Myocyte (in vitro differentiated cells): ENCODE measurements at regions not wholly inside any gene's neighbourhood (a gene's known extent, or its start where the extent isn't known, plus 50 kb on each side); places are given as distances from the start of the nearest gene placed in this dataset.
"Not testable (repeated sequence)": the region's sequence is repeated elsewhere in the genome, so short reads cannot be mapped to it uniquely, and the experiment has no call there.

Source experiments
- DNase-seq: peaks from one replicate; pipeline ENCODE4 v3.0.0-alpha.2; 2012; ENCODE audit warnings: low read depth

DNA sequence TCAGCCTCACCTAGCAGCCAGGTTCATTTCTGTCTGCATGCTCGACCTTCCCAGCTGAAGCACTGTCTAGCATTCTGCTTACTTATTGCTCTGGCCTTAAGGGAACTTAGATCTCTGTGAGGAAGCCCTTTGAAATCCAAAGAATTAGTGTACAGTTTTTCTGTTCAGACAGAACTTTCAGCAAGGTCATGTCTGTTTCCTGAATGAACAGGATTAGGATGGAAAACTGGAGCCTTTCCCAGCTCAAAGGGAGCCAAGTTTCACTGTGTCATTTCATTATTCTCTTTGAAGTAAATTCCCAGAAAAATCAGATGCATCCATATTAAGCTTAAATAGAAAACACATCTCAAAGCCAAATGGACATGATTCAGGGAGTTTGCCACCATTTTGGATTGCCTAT, 457.3 kb upstream of the KCNMB2 start:
- DNase-seq: peak; percentile 33

DNA sequence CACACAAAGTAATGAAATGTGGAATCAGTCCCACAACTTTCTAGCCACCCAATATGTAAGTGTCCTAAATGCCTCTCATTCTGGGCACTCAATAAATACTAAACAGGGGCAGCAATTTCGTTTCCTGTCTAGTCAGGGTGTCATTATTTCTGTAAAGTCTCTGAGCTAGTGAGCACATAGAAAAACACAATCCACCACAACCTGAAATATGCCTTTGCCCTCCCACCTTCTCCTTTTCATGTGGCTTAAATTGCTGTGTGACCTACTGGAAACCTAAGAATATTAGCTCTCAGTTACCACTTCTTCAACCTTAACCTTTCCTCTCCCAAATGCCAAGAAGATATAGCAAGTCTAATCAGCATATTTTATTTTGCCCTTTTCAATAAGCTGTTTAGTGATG, 456.3 kb upstream of the KCNMB2 start:
- no peak for DNase-seq

DNA sequence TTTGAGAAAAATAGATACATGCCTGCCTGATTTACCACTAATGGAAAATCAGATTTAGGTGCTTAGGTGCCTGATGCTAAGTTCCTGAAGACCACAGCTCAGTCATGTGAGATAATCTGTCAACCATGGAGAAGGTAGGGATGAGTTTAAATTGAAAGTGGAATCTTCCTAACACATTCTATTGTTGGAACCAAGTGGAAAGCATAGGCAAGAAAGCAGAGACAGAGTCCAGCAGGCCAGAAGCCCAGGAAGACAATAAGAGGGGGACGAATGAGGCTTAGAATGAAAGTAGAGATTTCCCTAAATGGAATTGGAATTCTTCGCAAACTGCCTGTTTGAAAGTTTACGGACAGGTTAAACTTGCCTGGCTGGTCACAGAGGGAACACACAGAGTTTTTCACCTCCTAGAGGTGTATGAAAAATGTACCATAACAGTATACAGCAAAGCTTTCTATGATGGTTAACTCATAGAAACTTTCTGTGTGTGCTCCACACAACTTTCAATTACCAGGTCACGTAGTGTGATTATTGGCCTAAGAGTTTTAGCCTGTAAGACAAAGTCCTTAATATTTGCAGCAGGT, 453.8 kb upstream of the KCNMB2 start:
- DNase-seq: no peak

DNA sequence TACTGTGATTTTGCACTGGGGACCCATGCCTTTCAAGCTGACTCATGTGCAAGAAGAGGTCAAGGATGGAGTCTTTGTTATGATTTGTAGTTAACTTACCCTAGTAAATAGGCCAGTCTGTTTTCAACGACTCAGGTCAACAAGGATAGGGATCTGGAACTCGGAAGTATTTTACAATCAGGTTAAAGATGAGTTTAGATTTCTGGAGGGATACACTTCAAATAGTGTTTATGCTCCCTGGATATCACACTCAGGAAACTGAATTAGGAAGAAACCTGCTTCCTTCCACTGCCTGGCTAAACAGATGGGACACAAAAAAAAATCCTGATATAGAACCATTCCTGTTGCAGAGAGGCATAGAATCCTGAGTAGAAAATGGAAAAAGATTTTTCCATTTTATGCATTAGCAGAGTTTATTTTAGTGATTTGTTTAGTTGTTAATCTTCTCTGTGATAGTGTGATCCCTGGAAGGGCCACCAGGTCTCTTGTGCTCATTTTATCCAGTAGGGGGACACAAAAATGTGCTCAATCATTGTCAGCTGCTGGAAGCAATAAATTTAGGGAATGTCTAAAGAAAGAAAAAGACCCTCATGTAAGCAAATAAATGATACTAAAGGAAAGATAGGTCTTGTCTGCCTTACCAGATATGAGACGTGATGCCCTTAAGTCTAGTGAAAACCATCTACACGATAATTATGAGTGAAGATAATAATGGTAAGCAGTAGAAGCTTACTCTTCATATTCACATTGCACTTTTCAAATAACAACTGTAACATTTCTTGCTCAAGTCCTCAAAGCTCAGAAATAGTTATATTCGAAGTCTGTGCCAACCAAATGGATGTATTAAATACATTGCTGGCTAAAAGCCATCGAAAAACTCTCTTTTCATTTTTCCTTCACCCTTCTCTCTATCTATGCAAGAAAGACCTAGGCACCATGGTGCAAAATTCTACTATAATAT, 452.1 kb upstream of the KCNMB2 start:
- peak; percentile 71 for DNase-seq

DNA sequence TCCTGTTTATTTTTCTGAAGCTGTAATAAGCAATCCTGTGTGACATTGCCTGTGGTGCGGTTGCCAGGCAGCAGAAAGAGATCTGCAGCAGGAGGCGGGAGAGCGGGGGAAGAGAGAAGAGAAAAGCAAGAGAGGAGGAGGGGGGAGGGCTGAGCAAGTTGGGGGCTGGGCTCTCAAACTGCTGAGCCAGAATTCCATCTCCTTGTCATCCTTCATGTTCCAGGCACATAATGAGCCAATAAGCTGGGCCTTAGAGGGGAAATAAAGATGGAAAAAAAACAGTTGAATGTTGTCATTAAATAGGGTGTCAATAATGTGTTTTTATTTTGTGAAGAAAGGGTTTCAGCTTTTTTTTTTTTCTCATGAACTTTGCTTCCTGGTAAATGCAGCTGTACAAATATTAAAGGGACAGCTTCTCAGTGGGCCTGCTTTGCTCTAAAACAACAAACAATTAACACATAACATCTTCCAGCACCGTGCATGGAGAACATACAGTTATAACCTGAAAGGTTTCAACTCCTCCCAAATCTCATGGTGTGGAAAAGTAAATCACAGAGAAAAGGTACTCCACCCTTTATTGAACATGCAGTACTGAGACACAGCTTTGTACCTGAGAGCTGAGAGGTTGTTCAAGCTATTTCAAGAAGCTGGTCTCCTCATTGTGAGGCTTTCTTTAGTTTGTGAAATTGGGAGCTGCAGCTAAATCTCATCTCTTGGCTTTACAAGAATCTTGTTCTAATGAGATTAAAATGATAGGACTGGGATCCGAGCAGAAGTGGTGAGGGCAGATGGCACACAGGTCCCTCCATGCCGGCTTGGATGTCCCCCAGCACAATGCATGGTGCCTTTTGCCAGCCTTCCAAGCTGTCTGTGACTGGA, 451.1 kb upstream of the KCNMB2 start:
- DNase-seq: peak; percentile 89

DNA sequence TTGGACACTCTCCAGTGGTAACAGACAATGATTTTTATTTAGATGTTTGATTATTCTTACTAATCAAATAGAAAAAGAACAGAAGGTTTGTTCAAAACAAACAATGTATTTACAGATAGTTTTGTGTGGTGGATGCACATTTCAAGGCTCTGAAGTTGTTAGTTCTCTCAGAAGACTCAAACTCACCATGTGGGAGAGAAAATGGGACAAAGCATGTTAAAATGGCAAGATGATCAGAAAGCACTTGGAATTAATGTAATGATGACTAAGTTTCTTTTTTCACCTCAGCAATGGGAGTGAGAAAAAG, 450.5 kb upstream of the KCNMB2 start:
- DNase-seq: no peak

DNA sequence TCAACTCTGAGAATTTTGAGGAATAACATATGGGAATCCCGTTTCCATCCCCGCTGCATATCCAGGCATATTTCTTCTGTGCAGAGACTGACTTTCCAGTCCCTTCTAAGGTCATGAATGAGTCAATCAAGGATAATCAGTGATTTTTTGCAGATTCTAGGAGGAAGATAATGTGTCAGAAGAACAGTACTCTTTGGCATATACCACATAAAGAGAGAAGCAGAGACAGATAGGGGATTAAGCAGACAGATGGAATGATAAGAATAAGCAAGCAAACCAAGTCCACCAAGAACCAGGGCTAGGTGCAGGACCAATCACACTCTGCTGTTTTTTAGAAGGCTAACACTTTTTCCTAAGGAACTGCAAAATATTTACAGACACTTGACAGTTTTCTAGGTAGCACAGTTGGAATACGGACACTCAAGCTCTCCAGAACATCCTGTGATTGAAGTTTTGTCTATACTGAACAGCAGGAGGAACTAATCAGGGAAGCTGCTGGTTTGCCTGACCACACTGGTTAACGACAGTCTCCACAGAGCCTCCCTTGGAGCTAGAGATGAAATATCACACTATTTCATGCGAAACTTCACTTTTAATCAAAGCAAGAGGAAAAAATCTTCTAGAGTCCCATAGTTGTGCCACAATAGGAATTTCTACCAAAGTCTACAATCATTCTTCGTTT, 450.0 kb upstream of the KCNMB2 start:
- no peak for DNase-seq

DNA sequence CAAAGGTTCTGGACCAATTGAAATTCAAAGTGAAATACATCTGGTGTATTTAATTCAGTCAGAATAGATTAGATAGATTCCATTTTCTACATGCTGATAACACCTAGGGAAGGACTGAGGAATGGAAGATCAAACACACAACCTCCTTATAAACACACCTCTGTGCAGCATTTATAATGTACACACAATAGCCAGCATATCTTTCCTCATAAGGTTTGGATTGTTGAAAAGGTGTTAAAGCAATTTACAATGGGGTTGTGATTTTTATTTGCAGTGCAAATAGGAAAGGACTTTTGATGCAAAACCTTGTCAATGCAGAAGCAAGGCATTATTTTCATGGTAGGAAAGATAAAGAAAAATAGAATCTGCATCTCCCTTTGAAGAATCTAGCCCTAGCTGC, 448.9 kb upstream of the KCNMB2 start:
- no peak for DNase-seq

DNA sequence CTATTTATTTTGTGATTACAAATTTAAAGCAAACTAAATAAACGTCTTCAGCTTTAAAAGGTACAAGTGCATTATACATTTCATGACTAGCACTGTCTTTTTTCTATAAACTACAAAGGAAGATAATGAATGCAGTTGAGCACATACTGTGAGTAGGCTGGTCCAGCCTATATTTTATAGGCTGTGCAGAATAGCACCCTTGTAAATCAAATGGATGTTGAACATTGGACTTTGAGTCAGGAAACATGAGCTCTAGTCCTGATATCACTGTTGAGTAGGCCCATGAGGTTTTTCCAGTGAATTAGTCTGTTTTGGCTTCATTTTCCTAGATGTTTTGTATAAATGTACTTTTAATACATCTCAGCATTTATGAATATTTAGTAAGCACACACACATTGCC, 447.3 kb upstream of the KCNMB2 start:
- DNase-seq: no peak

DNA sequence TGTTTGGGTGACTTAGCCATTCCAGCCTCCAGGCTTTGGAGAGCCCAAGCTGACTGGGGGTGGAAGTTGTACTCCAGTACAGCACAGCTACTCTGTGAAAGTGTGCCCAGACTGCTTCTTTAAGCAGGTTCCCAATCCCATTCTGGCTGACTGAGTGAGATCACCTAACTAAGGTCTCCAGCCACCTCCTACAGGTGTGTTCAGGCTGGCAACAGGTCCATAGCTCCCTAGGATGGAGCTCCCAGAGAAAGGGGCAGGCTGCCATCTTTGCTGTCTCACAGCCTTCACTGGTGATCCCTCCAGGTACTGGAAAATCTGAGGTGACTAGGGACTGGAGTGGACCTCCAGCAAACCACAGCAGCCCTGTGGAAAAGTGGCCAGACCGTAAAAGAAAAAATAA, 445.3 kb upstream of the KCNMB2 start:
- no peak for DNase-seq

DNA sequence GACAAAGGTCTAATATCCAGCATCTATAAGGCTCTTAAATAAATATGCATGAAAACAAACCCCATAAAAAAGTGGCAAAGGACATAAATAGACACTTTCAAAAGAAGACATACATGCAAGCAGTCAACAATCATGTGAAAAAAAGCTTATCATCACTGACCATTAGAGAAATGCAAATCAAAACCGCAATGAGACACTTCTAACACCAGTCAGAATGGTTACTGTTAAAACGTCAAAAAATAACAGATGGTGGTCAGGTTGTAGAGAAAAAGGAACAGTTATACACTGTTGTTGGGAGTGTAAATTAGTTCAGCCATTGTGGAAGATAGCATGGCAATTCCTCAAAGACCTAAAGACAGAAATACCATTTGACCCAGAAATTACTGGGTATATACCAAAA, 440.7 kb upstream of the KCNMB2 start:
- no peak for DNase-seq

DNA sequence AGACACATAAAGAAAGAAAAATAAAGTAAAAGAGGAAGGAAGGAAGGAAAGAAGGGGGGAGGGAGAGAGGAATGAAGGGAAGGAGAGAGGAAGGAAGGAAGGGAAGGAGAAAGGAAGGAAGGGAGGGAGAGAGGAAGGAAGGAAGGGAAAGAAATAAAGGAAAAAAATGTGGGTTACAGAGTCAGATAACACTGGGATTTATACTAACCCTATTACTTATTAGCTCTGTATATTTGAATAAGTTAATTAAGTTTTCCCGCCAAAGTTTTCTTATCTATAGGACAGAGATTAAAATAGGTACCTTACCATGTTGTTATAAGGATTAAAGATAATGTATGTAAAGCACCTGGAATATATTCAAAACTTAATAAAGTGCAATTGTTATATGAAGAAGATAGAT, 439.3 kb upstream of the KCNMB2 start:
- DNase-seq: no peak

DNA sequence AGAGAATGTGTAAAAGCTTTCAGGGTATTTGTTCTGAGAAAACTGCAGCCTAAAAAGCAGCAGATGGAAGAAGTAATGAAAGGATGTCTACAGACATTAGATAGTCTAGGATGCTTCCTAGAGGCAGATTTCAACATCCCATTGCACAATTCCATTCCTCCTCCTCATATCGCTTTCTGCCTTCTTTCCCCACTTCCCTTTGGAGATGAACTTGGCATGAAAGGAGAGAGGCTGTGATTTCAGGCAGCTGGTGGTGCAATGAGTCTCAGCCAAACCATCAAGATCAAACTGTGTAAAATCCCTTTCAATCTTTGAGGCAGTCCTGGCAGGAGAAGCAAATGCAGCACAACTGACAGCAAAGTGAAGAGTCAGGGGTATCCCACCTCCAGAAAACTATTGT, 438.7 kb upstream of the KCNMB2 start:
- peak; percentile 72 for DNase-seq

DNA sequence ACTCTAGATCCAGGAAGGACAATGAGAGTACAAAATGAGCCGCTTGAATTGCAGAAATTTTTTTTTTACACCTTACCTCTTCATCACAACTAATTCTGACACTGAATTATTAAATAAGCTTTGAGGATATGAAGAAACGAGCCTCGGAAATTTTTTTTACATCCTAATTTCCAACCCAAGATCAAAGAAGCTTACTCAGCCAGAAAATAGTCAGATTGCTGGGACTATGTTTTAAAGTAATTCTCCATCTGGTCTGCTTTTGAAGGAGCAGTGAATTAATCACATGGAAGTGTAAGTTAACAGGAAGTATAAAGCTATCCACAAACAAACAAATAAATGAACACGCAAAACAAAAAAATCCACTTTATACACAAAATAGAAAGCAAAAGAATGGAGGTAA, 437.0 kb upstream of the KCNMB2 start:
- no peak for DNase-seq

DNA sequence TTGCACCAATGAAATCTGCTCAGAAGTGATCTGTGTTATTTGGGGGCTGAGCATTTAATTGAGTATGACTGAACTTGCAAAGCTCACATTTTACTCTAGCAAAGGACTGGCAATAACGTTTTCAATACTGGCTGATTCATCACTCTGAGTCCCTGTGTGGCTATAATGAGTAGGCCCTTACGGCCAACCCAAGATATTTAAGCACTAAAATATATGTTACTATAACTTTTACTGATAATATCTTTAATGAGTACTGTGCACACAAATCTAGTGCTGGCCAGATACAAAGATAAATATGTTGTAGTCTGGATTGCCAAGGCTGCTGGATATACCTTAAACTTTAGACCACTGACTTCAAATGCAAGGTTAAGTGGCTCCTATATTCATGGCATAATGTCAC, 436.4 kb upstream of the KCNMB2 start:
- no peak for DNase-seq

DNA sequence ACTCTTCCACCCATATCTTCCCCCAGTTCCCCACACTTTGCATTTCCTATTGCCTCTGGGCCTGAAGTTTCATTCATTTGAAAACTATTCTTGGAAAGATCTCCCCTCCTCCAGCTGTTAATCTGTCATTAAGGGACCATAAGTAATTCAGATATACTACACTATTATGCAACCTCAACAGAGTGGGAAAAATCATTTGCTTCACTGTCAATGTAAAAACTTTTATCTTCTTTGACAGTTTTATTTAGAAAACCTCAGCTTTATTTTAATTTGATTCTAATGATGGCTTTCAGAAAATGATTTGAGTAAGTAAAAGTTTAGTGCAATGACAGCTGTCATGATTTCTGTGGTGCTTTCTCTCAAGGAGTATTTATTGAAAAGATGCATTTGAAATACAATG, 435.3 kb upstream of the KCNMB2 start:
- DNase-seq: no peak

DNA sequence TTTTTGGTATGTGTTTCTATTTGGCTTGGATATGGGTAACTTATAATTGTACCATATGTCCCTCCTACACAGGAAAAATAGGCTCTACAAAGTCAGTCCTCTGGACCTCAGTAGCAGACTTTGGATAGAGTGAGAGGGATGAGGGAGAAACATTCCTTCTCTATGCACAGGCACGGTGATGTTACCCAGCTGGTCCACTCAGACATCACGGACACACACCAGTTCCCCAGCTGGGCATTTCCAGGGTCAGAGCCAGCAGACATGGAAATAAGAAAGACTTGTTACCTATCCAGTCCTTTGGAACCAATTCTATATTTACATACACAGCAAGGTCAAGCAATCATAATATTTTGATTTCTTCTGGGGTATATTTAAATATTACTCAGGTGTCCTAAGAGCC, 433.1 kb upstream of the KCNMB2 start:
- DNase-seq: no peak

DNA sequence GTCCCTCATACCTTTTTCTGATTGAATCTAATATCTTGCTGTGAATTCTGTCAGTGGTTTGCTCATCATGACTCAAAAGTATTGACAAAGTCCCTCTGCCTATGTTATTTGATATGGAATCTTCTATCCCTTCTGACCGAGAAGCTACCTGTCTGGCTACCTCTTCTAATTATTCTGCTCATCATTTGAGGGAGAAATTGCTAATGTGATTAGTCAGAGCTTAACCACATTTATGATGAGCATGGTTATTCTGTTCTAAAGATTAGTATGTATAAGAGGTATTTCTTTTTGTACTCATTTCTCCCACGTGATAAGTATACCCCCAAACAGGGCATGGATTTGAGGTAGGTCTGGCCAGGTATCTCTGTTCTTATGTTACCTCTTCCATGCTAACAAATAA, 428.4 kb upstream of the KCNMB2 start:
- DNase-seq: no peak

DNA sequence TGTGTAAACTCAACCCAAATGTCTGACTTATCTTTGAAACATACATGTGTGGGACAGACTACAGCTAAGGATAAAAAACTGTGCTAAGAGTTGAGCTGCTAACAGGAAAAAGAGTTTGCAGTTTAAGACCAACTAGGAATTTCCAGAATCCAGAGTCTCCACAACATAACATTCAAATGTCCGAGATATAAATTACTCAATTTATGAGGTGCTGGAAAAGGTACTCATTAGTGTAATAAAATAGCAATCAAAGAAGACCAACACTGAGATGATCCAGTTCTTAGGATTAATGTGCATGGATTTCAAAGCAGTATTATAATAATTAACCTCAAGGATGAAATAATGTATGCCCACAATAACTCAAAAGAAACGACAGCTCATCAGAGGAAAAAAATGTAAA, 426.5 kb upstream of the KCNMB2 start:
- no peak for DNase-seq

DNA sequence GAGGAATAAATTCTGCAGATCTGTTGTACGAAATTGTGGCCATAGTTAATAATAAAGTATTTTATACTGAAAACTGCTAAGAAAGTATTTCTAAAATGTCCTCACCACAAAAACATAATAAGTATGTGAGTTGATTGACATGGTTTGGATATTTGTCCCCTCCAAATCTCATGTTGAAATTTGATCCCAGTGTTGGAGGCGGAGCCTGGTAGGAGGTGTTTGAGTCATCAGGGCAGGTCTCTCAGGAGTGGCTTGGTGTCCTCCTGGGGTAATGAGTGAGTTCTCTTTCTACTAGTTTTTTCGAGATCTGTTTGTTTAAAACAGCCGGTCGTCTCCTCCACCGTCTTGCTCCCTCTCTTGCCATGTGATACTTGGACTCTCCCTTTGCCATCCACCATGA, 424.1 kb upstream of the KCNMB2 start:
- DNase-seq: peak; percentile 12

DNA sequence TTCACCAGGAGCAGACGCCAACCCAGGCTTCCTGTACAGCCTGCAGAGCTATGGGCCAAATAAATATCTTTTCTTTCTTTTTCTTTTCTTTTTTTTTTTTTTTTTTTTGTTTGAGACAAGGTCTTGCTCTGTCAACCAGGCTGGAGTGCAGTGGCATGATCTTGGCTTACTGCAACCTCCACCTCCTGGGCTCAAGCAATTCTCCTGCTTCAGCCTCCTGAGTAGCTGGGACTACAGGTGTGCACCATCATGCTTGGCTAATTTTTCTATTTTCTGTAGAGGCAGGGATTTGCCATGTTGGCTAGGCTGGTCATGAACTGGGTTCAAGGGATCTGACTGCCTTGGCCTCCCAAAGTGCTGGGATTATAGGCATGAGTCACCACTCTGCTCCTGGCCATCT, 423.7 kb upstream of the KCNMB2 start:
- DNase-seq: not testable (repeated sequence)

DNA sequence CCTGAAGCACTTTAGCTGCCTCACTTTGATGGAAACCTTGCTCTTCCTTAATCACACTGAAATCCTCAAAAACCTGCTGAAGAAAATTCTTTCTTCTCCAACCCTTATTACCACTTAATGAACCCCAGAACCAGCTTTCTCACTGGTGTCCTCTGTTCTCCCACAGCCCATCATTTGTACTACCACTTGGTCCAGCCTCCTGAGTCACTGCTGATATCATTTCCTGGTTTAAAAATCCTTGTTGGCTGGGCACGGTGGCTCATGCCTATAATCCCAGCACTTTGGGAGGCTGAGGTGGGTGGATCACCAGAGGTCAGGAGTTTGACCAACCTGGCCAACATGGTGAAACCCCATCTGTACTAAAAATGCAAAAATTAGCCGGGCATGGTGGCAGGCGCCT, 418.6 kb upstream of the KCNMB2 start:
- DNase-seq: no peak
